Progenitor cell of endocrine pancreas (in vitro differentiated cells): ENCODE measurements at regions not wholly inside any gene's neighbourhood (a gene's known extent, or its start where the extent isn't known, plus 50 kb on each side); places are given as distances from the start of the nearest gene placed in this dataset.

ENCODE experiments used
- DNase-seq: peaks from one replicate; pipeline ENCODE4 v3.0.0; 2021; ENCODE audit warnings: low spot score; ENCODE audit not compliant: unreplicated experiment
- H3K27ac Mint-ChIP-seq: 2 replicates; pipeline ENCODE4 v1.8.0; 2021; ENCODE audit warnings: mild to moderate bottlenecking, moderate library complexity, mixed read lengths
- H3K27me3 Mint-ChIP-seq: 2 replicates; pipeline ENCODE4 v1.8.0; 2021; ENCODE audit warnings: mixed read lengths
- H3K36me3 Mint-ChIP-seq: 2 replicates; pipeline ENCODE4 v1.8.0; 2022; ENCODE audit warnings: mixed read lengths; ENCODE audit not compliant: insufficient read depth
- H3K4me1 Mint-ChIP-seq: 2 replicates; pipeline ENCODE4 v1.8.0; 2021; ENCODE audit warnings: low read depth, mixed read lengths
- H3K4me3 Mint-ChIP-seq: 2 replicates; pipeline ENCODE4 v1.8.0; 2021; ENCODE audit warnings: low read depth, mild to moderate bottlenecking, moderate library complexity, mixed read lengths
- H3K9me3 Mint-ChIP-seq: 2 replicates; pipeline ENCODE4 v1.8.0; 2021; ENCODE audit warnings: low read depth, mixed read lengths
- TF ChIP-seq, protein P1 (sequence below): fragments of 200-600 bp; sonication (generic); IDR thresholded peaks from one replicate; pipeline ENCODE4 v1.5.0; 2021; ENCODE audit warnings: antibody characterized with exemption, mild to moderate bottlenecking; ENCODE audit not compliant: unreplicated experiment

DNA sequence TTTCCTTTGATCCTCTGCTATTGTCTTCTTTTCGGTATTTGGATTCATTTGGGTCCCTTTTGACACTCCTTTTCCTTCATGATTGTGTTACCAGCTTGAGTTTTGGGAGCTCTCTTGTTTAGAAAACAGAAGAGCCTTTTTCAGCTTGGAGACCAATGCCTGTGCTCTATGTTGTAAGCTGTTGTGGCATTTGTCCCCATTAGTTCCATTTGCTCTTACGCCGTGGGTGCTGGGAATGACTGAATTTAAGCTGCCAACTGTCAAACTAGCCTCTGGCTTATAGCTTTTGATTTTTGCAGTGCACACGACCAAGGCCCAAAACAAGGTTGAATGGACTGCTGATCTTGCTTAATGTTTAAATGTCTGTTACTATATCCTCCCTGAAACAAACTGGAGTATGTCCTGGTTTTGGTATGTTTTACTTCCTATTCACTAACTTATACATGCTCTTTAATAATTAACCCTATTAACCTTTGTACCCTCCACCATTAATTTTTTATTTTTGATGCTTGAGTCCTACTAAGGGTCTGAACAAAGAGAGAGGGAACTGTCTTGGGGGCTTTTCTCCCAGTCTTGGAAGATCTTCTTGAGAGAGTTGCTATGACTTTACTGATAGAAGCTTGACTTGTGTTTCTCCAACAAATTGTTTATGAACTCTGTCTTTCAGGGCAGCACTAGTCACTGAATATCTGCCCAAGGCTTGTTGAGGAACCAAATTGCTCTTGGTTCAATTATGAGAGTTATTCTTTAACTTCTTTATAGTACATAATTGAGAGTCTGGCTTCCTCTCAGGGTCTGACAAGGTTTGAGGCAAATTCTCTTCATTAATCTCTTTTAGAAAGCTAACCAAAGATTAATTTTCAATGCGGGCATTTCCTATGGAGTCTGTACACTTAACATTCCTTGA, 100.3 kb upstream of the SIRPG start:
- Mint-ChIP-seq H3K4me1 (peaks cover 9% of the 10 kb centered on the region), H3K9me3 (peaks cover 4% of the 10 kb centered on the region), H3K4me3 (no peak overlapping the region), H3K27me3 (peaks cover 7% of the 10 kb centered on the region), H3K27ac (no peak overlapping the region), H3K36me3 (no peaks in the 10 kb centered on the region)
- DNase-seq = no peak
- TF ChIP-seq, protein P1, sequence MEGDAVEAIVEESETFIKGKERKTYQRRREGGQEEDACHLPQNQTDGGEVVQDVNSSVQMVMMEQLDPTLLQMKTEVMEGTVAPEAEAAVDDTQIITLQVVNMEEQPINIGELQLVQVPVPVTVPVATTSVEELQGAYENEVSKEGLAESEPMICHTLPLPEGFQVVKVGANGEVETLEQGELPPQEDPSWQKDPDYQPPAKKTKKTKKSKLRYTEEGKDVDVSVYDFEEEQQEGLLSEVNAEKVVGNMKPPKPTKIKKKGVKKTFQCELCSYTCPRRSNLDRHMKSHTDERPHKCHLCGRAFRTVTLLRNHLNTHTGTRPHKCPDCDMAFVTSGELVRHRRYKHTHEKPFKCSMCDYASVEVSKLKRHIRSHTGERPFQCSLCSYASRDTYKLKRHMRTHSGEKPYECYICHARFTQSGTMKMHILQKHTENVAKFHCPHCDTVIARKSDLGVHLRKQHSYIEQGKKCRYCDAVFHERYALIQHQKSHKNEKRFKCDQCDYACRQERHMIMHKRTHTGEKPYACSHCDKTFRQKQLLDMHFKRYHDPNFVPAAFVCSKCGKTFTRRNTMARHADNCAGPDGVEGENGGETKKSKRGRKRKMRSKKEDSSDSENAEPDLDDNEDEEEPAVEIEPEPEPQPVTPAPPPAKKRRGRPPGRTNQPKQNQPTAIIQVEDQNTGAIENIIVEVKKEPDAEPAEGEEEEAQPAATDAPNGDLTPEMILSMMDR = no peak

DNA sequence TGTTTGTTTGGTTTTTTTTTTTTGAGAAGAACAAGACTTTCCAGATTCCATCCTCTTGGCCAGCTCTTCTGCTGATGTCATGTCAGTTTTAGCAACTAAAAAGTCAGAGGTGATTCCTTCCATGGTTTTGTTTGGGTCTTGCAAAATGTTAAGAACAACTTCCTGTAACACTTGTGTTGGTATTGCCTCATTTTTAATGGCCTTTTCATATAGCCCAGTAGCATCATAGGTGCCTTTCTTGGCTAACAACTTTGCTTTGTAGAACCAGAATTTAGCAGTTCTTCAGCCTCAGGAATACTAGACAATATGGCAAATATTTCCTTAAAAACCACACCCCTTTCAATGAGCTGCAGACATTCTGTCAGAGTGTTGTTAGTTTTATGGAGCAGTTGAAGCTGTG, 99.5 kb upstream of the SIRPG start:
- Mint-ChIP-seq H3K27ac (no peak overlapping the region), H3K27me3 (peaks cover 7% of the 10 kb centered on the region), H3K4me3 (no peak overlapping the region), H3K4me1 (peaks cover 9% of the 10 kb centered on the region), H3K9me3 (peaks cover 12% of the 10 kb centered on the region), H3K36me3 (no peaks in the 10 kb centered on the region)
- TF ChIP-seq, protein P1 = no peak
- DNase-seq = no peak

DNA sequence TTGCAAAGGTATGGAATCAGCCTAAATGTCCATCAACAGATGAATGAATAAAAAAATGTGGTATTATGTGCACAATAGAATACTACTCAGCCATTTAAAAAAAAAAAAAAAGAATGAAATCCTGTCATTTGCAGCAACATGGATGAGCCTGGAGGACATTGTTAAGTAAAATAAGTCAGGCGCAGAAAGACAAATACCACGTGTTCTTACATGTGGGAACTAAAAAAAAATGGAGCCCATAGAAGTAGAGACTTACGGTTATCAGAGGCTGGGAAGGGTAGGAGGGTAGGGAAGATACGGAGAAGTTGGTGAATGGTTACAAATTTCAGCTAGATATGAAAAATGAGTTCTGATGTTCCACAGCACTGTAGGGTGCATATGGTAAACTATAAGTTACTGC, 97.2 kb upstream of the SIRPG start:
- Mint-ChIP-seq H3K9me3 (peaks cover 13% of the 10 kb centered on the region), H3K4me3 (no peak overlapping the region), H3K4me1 (peaks cover 9% of the 10 kb centered on the region), H3K27ac (no peak overlapping the region), H3K27me3 (no peaks in the 10 kb centered on the region), H3K36me3 (no peaks in the 10 kb centered on the region)
- no peak for DNase-seq
- TF ChIP-seq, protein P1 = no peak

DNA sequence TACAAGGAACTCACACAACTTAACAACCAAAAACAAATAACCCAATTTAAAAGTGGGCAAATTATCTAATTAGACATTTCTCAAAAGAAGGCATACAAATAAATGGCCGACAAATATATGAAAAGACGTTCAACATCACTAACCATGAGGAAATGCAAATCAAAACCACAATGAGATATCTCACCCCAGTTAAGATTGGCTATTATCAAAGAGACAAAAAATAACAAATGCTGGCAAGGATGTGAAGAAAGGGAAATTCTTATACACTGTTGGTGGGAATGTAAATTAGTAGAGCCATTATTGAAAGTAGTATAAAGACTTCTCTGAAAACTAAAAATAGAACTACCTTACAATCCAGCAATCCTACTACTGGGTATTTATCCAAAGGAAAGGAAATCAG, 96.7 kb upstream of the SIRPG start:
- TF ChIP-seq, protein P1 = no peak
- no peaks in the 10 kb centered on the region for H3K27me3 Mint-ChIP-seq
- H3K4me3 Mint-ChIP-seq = no peak overlapping the region
- peaks cover 13% of the 10 kb centered on the region for H3K9me3 Mint-ChIP-seq
- H3K36me3 Mint-ChIP-seq = no peaks in the 10 kb centered on the region
- no peak overlapping the region for H3K27ac Mint-ChIP-seq
- no peak for DNase-seq
- H3K4me1 Mint-ChIP-seq = peaks cover 9% of the 10 kb centered on the region

DNA sequence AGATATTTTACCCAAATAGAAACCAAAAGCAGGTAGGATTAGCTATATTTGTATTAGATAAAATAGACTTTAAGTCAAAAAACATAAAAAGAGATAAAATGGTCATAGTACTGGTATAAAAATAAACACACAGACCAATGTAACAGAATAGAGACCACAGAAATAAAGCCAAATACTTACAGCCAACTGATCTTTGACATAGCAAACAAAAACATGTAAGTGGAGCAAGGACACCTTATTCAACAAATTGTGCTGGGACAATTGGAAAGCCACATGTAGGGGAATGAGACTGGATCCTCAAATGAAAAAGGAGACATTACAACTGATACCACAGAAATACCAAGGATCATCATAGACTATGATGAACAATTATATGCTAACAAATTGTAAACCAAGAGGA, 94.5 kb upstream of the SIRPG start:
- Mint-ChIP-seq H3K27me3 (no peaks in the 10 kb centered on the region), H3K4me1 (peaks cover 2% of the 10 kb centered on the region), H3K4me3 (no peak overlapping the region), H3K36me3 (no peaks in the 10 kb centered on the region), H3K9me3 (peaks cover 13% of the 10 kb centered on the region), H3K27ac (no peak overlapping the region)
- TF ChIP-seq, protein P1 = no peak
- no peak for DNase-seq
